SW 1271 (cell line): ENCODE measurements at regions not wholly inside any gene's neighbourhood (a gene's known extent, or its start where the extent isn't known, plus 50 kb on each side); places are given as distances from the start of the nearest gene placed in this dataset.
A peak's percentile ranks its signal among the peaks of the same experiment; 100 is the strongest.

Source experiments
- DNase-seq, 2 experiments: peaks; one replicate each; lab custom pipeline; 2025; lab: John Stamatoyannopoulos, UW

GRCh38 chr18:53754154-53754553, 470.3 kb downstream of the MBD2 start:
- DNase-seq = no peak

- no peak for DNase-seq
Observed at GRCh38 chr18:53753601-53754000, 470.9 kb downstream of the MBD2 start.

DNA sequence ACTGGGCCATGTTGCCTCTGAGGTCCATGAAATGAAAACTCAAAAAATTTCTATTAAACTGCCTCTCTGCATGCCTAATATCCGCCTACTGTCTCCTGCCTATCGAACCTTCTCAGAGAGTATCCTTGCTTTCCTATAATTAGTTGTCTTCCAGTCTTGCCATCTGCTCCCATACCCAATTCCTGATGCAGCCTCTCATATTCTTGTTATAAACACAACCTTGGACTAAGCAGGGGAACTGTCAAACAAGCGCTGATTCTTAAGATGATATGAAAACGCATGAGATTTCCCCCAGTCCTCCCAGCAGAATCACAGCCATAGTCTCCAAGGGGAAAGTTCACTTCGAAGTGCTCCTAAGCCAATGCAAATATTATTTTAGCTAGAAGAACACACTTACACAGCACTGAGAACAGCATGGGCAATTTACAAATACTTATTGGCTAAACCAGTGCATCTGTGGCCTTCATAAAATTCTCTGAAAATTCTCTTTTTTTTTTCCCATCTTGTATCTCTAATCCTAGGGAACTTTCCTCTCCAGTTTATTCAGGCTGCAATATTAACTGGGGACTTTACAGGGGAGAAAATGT, 471.6 kb downstream of the MBD2 start:
- no peak for DNase-seq

GRCh38 chr18:53749766-53750165, 474.7 kb downstream of the MBD2 start:
- DNase-seq = no peak

DNA sequence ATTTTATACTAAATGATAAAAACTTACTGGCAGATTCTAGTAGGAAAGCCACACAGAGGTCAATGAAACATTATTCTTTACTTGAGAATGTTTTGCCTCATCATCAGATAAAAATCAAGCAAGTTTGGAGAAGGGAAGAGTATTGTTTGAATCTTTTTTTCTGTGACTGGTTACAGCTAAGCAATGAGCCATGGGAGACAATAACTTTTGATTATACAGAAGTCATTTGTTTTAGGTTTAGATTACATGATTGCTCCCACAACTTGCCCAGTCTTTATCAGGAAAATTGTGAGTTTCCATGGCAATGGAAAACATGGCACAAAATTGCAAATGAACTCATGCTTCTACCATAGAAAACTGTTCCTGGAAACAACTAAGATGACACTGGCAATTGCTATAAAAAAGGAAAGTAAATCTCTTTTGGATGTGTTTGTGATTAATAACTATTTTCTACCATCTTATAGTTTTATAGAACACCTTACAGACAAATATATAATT, 476.8 kb downstream of the MBD2 start:
- DNase-seq = no peak

GRCh38 chr18:53747210-53747609, 477.3 kb downstream of the MBD2 start:
- no peak for DNase-seq

DNA sequence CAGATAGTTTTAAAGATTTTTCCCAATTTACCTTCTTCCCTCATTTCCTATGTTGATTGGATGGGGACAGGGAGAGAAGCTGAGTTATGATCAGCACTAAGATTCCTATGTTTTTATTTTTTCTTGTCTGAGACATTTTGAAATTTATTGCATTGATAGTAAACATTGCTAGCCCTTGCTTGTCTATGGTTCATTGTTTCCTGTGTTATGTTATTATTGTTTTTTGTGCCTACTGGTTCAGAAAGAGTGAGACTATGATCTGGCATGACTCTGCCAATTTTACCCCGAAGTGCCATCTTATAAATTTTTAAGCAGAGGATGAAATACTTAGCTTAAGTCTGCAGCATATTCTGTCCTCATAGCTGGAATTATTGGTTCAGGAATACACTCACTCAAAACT, 478.5 kb downstream of the MBD2 start:
- DNase-seq = no peak

GRCh38 chr18:53745224-53745967, 479.1 kb downstream of the MBD2 start:
- DNase-seq = peak; percentile 11 to 32

DNA sequence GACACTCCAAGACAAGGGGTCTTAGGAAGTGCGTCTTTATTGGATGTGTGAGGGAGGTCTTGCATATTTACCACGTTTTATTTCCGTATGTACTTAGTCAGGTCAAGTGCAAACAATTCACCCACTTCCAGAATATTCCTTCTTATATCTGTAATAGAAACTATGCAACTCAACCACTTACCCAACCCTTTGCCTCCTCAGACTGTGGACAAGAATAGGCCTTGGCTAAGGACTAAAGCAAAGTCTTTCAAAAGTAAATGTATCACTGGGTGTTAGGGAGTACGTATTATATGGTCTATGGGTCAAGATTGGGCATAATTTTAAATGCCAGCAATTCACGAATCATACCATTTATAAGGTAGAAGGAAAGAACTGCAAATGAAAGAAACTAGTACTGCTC, 484.8 kb downstream of the MBD2 start:
- no peak for DNase-seq

DNA sequence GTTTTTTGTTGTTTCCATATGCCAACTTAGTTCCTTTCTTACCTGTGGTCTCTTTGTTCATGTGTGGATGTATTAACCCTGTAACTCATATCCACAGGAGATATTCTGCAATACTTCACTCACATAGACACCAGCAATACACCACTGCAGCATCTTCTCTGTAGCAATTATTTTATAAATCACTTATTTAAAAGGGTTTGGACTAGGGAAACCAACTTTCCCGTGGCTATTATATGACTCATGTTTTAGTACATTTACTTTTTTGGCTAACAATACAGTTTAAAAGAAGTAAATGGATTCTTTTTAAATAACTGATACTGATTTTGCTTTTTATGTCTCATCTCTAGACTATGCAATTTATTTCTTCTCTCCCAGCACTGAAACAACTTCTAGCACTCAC, 488.9 kb downstream of the MBD2 start:
- DNase-seq = no peak

DNA sequence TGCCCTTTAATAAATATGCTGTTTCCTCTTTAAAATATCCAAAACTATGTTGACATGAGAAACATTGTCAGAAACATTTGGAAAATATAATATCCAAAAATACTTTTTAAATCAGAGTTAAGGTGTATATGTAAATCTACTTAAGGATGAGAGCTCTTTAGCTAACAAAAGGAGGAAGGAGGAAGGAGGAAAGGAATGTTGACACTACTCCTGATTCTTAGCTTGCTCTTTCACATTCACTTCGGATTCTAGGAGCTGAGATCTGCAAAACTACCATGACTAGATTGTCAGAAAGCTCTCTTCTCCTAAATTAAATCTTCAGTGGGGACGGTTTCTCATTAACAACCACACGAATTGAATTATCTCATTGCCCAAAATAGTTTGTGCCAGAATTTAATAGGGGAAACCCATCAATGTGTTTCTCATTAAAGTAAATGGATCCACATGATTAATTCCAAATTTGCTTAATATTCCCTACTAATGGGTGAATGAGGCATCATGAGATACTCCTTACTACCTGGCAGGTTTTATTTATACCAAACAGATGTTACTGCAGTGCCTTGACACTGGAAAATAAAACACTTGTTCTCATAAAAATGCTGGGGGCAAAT, 509.1 kb downstream of the MBD2 start:
- DNase-seq = no peak

DNA sequence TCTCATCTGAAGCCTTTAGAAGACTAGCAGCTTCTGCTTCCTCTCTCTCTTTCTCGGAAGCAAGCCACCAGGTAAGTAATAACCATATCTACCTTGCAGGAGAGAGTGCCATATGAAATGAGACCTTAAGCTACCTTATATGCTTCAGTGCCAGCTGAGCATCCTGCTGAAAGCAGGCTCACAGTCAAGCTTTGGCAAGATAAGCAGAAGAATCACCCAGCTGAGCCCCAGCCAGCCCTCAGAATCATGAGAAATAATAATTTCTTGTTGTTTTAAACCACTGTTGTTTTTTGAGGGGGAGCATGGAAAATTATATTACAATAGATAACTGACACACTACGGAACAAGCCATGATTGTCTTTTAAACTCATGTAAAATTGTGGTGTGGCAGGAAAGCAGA, 514.4 kb downstream of the MBD2 start:
- DNase-seq = no peak

DNA sequence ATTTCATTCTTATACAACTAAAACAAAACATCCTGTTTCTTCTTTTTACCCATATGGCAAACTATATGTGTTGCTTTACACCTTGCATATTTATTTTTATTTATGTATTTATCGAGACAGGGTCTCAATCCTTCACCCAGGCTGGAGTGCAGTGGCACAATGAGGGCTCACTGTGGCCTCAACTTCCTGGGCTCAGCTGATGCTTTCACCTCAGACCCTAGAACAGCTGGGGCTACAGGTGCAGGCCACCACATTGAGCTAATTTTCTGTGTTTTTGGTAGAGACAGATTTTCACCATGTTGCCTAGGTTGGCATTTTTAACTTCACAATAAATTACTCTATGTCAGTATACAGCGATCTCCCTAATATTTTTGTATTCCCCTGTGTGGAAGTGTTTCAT, 522.0 kb downstream of the MBD2 start:
- no peak for DNase-seq

GRCh38 chr18:53701697-53702096, 522.8 kb downstream of the MBD2 start:
- DNase-seq = no peak

GRCh38 chr18:53698907-53699306, 525.6 kb downstream of the MBD2 start:
- DNase-seq = peak in 1 of 2 experiments; percentile 17

DNA sequence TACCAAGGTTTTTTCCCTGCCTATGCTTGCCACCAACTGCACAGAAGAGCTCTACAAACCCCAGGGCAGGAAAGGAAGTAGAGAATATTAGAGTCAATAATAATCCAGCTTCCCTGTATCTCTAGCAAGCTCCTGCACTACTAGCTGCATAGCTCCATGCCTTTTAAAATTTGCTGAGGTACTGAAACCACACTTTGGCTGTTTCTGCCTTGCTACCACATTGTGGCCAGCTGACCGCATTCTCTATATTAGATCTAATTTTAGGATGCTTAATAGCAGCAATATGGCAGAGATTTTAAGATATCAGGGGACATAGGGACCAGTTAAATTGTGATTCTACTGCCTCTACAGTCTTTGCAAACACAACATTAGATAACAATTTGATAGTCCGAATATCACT, 534.6 kb downstream of the MBD2 start:
- DNase-seq = no peak

- DNase-seq = no peak
Observed at GRCh38 chr18:53686965-53687364, 537.5 kb downstream of the MBD2 start.

DNA sequence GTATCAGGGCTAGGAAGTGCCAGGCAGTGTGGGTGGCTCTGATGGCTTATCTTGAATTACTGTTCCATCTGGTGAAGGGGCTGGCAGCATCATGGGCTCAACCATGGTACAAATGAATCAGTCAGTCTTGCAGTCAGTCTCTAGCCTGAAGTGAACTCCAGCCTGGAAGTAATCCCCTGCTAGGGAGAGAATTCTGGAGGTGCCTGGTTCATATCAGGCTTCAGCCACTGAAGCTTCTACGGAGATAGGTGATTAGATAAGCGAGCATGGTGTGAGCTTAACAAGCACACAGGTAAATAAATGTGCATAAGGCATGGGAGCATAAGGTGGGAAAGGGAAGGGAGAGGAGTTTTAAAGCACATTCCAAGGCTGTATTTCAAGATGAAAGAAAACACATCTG, 541.7 kb downstream of the MBD2 start:
- DNase-seq = no peak

DNA sequence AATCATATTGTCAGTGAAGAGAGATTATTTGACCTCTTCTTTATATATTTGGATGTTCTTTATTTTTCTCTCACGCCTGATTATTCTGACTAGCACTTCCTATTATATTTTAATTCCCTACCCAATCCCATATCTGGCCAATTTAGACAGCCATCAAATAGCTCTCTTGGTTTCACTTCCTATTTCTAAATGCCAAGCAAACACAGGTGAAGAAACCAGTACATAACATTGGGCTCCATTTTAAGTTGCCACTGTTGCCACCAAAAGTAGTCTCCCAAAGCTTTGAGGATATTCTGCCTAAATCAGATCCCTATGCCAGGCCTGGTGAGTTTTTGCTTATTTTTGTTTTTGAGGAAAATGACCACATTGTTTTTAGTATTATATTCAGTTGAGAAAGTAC, 547.0 kb downstream of the MBD2 start:
- no peak for DNase-seq

DNA sequence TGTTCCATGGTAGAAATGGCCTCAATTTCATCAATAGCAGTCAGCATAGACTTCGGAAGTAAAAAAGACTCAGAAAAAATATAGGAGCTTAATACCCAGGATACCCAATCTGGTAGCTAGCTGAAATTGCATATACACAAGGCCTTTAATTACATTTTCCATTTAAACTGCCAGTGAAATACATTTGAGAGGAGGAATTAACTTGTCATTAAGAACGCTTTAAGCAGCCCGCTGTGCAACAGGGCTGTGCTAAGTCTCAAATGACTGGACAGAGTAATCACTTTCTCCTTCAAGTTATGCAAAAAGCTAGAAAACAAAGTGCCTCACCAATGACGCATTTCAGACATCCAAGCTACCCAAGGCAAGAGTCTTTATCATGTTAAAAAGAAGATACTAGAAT, 558.8 kb downstream of the MBD2 start:
- no peak for DNase-seq

DNA sequence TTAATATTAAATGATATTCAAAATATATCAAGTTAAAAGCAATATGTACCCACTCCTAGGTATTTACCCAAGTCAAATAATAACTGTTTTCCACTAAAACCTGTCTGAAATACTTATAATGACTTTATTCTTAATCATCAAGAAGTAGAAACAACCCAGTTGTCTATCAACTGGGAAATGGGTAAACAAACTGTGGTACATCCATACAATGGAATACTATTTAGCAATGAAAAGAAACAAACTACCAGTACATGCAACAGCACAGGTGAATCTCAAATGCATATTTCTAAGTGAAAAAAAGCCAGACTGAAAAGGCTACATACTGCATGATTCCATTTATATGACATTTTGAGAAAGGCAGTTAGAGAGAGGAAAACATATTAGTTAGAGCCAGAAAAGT, 559.9 kb downstream of the MBD2 start:
- DNase-seq = no peak

DNA sequence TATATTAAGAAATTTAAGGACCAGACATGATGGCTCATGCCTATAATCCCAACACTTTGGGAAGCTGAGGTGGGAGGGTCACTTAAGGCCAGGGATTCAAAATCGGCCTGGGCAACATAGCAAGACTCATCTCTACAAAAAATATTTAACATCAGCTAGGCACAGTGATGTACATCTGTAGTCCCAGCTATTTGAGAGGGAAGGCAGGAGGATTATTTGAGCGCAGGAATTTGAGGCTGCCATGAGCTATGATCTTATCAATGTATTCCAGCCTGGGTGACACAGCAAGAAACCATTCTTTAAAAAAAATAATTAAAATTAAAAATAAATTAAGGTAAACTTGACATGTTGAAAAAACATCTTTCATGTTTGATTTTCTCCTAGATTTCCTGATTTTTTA, 564.2 kb downstream of the MBD2 start:
- DNase-seq = no peak

GRCh38 chr18:53657257-53657656, 567.2 kb downstream of the MBD2 start:
- no peak for DNase-seq
